NOMO-1 (cell line): ENCODE measurements at regions not wholly inside any gene's neighbourhood (a gene's known extent, or its start where the extent isn't known, plus 50 kb on each side); places are given as distances from the start of the nearest gene placed in this dataset.

ENCODE experiments used
- DNase-seq, 2 experiments: peaks; one replicate each; lab custom pipeline; 2025; ENCODE audit not compliant: unreplicated experiment in 2 of 2; lab: John Stamatoyannopoulos, UW

DNA sequence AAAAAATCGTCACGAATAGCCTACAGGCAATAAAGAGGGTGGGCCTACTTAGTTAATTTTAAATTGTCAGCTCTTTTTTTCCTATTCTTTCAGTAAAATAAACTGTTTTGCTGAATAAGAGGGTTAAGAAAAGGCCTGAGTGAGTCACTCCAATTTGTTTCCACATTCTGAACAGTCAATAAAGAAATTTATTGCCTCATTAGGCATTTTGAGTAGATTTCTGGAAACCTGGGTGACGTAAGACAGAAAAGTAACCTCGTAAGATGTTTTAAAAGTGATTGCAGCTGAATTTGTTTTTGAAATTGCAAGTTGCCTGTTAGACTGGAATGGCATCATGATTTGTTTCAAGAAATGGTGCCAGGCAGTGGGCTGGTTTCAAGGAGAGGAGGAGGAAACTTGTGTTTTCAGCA, 439.3 kb downstream of the USP25 start:
- DNase-seq = no peak

GRCh38 chr21:16169779-16170178, 440.0 kb downstream of the USP25 start:
- DNase-seq = no peak

- DNase-seq = no peak
These were observed 446.8 kb downstream of the USP25 start for GRCh38 chr21:16176570-16176969.

DNA sequence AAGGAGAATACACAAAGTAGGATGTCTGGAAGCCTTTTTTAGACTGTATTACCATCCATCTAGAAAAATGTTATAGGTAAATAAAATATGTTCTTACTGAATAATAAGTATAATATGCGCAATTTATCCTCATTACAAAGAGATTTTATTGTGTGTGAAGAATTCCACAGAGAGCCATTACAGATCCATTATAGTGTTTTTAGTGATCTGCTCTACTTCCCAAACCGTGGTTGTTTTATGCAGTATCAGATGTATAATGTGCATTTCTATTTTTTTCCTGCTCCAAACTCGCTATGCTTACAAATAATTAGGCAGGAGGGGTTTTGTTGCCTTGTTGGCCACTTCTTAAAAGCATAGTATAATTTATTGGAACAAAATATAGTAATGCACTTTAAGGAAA, 447.8 kb downstream of the USP25 start:
- no peak for DNase-seq

DNA sequence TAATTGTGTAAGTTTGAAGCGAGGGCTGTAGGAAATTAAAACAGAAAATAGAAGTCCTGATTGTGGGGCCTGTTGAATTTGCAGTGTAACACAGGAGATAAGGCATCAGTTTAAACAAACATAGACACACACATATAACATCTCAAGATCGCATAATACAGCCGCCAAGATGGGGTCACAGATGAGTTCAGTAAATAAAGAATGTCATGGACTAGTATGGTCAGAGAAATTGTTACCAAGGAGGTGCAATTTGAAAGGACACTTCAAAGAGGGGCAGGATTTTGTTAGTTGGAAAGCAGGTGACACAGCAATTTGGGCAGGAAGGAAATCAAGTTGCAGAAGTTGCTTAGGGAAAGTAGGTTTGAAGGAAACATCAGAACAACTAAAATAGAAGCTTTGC, 450.0 kb downstream of the USP25 start:
- no peak for DNase-seq

- no peak for DNase-seq
These were observed 450.8 kb downstream of the USP25 start for GRCh38 chr21:16180614-16181013.

GRCh38 chr21:16181018-16181417, 451.2 kb downstream of the USP25 start:
- DNase-seq = no peak

- DNase-seq = no peak
These were observed 456.0 kb downstream of the USP25 start for GRCh38 chr21:16185766-16186165.

DNA sequence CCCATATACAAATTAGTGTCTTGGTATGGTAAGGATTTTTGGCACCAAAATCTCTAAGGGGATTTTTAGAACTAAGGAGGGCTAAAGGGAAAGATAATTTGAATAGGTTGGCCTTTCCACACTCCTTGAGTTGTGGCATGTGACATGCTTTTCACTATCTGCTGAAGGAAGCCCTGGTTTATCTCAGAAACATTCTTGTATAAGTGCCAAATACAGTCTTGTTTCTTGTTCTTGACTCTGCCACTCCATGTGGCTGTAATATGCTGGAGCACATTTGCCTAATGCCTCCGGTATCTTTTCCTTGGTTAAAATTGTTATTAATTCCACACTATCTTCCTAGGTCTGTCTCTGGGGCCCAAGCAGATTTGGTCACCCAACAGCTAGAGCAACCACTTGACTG, 457.0 kb downstream of the USP25 start:
- no peak for DNase-seq

GRCh38 chr21:16187603-16188301, 458.0 kb downstream of the USP25 start:
- no peak for DNase-seq

GRCh38 chr21:16192902-16193301, 463.1 kb downstream of the USP25 start:
- no peak for DNase-seq

GRCh38 chr21:16193496-16194094, 463.8 kb downstream of the USP25 start:
- no peak for DNase-seq

GRCh38 chr21:16194095-16194787, 464.5 kb downstream of the USP25 start:
- peak in 1 of 2 experiments; percentile 62 for DNase-seq

DNA sequence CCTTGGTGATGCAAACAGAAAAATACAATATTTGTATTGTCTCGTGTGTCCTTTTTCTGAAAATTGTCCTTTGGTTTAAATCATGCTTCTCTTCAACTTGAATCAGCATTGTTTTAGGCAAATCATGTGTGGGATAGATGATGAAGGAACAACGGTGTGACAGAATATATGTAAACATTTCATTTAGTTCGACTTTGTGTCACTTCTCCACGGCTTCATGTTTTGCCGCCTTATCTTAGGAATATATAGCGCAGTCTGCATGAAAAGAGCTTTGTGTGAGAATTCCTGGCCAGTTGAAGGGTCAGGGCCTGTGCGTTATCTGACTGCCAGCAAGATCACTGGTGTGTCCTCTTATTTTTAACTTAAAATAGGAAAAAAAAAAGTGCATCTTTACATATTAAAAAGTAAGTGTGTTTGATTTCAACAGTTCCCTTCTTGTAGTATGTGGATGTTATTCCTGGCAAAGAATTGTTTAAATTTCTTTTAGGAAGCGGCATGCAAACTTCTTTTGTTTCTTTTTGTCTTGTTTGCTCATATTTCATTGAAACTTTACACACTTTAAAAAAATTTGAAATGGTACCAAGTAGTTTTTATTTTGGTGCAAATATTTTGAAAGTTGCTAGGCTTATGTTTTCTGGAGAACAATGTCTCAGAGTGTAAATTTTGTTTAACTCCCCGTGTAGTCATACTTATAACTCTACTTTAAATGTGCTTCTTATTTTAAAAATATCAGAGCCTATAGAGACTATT, 465.2 kb downstream of the USP25 start:
- no peak for DNase-seq

- DNase-seq = no peak
These were observed 465.7 kb downstream of the USP25 start for GRCh38 chr21:16195538-16195910.

- no peak for DNase-seq
These were observed 466.2 kb downstream of the USP25 start for GRCh38 chr21:16196001-16196400.

GRCh38 chr21:16198546-16198945, 468.8 kb downstream of the USP25 start:
- no peak for DNase-seq

DNA sequence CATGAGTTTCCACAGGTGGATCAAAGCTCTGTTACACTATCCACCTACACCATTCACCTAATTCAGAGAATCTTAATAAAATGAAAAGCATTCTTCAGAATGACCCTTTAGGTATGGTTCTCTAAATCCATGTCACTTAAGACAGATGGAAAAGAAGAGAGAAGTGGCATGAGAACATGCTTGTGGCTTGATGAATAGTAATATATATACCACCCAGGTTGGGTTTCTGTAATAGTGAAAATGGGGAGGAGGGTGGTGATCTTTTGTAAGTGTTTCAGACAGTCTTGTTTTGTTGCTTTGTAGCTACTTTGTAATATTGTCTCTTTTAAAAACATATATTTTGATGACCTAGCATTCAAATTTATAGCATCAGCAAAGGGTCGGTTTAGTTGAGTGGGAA, 469.8 kb downstream of the USP25 start:
- no peak for DNase-seq

- DNase-seq = no peak
These were observed 471.9 kb downstream of the USP25 start for GRCh38 chr21:16201718-16202117.

DNA sequence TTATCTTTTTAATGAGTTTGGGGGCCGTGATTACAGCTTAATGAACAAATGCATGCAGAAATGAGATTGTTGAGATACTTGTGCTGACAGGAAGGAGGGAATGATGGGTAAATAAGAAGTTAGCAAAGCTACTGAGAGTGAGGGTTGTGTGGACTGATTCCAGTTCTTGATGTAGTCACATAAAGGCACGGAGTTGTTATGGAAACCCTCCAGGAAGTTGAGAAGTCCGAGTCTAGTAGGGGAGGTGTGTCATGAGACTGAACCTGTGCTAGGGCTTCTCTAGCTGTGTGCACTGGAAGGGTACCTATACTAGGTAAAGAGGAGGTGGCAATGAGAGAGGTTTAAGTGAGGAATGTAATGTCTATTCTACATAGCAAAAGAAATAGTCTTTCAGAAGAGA, 475.7 kb downstream of the USP25 start:
- DNase-seq = no peak
